NCI-H1930 (cell line): ENCODE measurements at regions not wholly inside any gene's neighbourhood (a gene's known extent, or its start where the extent isn't known, plus 50 kb on each side); places are given as distances from the start of the nearest gene placed in this dataset.
"Not testable (repeated sequence)": the region's sequence is repeated elsewhere in the genome, so short reads cannot be mapped to it uniquely, and the experiment has no call there.

Source experiments
- DNase-seq, 2 experiments: peaks; one replicate each; lab custom pipeline; 2025; lab: John Stamatoyannopoulos, UW

DNA sequence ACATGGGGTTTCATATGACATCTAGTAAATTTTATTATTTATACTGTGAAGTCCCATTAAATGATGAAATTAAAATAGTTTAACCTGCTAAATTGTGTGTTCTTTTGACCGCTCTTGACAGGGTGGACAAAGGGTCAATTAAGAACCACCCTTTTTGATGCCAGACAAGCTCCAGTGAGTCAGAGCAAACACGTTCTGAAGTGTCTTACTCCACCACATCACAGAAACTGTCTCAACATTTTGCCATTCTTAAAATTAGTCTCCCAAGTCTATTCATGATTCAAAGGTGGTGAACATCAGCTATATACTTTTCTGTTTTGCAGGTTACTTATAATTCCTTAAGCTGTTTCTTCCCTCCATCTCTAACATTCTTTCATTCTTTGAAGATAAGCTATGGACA is 142.1 kb downstream of the SPATA31A6 start:
- DNase-seq = not testable (repeated sequence)

DNA sequence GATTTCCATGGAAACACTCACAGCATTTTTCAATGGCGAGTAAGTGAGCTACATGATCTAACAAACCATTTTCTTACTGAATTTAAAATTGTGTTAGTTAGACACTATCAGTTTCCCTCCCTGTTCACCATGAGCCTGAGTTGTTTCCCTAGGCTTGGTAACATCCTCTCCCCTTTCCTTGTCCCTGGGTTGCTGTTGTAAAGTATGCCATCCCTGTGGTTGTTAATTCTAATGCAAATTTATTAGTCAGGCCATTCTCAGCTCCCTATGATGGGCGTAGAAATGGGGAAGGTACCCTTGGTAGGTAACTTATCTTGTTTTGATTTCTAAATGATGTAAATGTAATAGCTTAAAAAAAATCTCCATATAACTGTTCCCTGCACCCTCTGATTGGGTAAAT is 143.0 kb downstream of the SPATA31A6 start:
- not testable (repeated sequence) for DNase-seq

DNA sequence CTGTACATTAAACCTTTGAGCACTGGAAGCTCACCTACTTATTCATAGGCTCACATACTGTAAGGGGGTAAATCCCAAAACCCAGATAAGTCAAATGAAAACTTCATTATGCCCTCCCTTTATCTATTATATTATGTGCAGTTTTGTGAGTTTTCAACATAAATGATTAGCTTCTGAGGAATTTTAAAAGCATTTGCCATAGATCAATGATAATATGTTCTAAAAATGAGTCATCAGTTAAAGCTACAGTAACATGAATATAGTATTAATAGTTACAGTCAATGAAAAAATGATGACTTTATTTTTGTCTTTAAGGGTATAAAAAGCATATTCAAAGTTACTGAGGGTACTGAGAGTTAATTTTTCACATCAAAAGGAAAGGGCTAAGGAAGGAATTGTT is 151.9 kb downstream of the SPATA31A6 start:
- DNase-seq = not testable (repeated sequence)

DNA sequence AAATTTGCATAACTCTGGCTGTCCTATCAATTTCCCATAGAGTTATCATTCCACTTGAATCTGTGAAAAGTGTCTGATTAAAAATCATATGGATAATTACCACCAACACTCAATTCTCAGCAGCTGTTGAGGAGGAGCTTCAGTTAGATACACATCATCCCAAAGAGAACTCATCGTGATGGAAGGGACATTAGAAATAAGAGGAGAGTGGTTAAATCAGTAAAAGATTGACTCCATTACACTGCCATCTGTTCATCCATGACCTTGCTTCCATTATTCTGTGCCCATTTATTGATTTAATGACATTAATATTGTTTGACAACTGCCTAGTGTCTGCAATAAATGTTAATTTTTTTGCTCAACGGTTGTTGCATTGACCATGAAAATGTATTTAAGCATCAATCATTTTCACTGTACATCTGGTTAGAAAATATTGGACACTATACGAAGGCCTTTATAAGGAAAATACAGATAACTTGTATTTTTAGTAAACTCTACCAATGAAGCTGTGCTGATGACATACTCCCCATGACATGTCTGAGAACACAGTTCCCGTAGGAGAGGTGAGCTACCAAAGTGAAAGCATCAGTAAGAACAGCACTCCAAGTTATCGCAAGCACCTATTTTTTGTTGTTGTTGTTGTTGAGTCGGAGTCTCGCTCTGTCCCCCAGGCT is 152.7 kb downstream of the SPATA31A6 start:
- not testable (repeated sequence) for DNase-seq

DNA sequence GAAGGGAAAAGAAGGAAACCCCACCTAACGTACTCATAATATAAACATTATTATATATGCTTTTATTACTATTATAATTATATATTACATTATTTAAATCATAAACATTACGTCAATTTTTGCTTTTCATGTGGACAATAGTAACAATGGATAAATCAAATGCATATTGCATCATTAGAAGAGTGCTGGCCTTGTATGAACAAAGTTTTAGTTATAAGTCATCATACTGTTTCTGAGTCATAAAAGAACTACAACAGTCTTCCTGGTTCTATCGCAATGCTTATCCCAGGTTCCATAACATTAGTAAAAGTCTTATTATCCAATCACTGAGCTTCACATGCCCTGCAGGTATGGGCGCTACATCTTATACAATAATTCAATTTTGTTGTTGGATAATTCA is 154.8 kb downstream of the SPATA31A6 start:
- not testable (repeated sequence) for DNase-seq

DNA sequence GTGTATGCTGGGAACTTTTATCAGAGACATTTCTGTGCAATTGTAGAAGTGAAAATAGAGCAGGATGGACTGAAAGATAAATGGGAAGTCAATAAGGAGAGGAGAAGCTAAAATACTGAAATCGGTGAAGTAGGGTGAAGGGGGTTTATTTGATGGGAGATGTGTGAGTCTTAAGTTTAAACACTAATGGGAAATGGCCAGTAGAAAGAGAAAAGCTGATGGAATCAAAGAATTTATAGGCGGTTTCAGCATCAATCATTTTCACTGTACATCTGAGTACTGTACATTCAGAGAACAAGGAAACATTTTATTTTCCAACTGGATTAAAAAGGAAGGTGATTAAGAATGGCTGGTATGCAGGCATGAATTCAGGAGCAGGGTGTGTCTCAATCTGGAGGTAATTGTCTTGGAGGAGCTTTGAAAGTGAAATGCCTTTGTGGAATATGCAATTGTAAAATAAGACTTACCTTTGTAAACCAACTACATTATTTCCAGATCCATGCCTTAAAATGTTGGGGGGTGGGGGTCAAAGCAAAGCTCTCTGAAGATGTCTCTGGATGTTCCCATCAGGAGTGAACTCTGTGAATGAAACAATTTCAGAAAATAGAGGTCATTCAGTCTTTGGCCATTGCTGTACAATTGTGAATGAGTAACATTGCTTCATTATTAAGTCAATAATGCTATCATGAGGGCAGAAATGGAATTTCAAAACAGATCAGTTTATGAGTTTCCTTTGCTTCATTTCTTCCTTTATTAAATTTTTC is 156.4 kb downstream of the SPATA31A6 start:
- not testable (repeated sequence) for DNase-seq

DNA sequence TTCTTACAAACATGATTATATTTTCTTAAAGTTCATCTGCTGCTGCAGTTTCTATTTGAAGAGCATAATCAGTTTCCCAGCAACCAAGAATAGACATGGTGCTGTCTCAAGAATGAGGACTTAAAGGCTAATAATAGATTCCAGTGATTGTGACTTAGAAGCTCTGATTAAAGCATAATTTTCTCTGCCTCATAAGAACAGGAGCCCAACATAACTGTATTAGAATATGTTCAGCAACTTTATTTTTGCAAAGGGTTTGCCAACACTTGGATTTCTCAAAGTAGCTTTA is 156.9 kb downstream of the SPATA31A6 start:
- not testable (repeated sequence) for DNase-seq

DNA sequence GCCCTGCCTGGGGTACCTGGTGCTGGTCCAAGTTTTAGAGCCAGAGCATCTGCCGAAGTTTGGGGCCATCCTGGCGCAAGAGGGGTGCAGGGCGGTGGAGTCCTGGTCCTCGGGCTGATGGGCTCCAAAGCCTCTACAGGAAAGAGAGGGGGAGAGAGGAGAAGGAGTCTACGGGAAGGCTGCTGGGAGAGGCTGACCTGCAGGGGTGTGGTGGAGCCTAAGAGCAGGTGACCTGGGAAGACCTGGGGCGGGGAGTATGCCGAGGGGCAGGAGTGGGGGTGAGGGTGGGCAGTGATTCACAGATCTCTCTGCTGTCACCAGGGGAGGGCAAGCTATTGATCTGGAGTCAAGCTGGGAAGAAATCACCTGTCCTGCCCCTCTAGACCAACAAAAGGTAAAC is 158.4 kb downstream of the SPATA31A6 start:
- not testable (repeated sequence) for DNase-seq

DNA sequence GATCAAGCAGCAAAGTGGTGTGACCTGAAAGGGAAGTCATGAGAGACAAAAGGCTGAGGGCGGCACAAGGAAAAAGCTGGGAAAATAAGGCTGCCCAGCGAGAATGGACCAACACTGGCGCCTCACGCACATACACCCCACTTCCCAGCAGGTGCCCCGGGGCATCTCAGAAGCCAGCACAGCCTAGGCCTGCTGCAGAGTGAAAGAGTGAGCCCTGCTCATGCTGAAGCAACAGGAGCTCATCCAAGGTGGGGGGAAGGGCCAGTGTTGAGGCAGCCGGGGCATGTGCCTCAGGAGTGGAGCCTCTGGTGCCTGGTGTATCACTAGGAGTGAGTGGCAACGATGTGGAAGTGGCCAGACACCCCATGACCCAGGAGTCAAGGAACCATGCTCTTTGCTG is 158.8 kb downstream of the SPATA31A6 start:
- not testable (repeated sequence) for DNase-seq

DNA sequence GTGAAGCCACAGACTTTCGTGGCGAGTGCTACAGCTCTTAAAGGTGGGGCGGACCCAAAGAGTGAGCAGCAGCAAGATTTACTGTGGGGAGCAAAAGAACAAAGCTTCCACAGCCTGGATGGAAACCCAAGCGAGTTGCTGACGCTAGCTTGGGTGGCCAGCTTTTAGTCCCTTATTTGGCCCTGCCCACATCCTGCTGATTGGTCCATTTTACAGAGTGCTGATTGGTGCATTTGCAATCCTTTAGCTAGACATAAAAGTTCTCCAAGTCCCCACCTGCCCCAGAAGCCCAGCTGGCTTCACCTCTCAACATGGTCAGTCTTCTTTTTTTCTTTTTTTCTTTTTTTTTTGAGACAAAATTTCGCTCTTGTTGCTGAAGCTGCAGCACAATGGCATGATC is 161.0 kb downstream of the SPATA31A6 start:
- not testable (repeated sequence) for DNase-seq

DNA sequence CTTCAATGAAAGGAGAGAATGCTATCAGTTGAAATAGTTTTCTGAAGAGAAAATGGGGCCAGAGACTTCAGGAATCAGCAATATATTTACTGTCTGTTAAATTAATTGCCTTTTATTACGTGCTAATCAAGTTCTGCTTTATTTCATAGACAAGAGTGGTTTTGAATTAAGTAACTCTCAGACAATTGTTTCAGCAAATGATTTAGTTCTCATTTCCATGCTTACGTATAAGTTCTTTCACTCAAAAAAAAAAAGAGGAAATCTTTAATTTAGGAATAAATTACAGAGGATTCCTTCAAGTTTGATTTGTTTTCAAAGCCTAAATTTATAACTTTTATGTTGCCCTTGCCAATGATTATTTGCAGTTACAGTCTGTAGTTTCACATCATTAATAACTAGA is 163.5 kb downstream of the SPATA31A6 start:
- not testable (repeated sequence) for DNase-seq

DNA sequence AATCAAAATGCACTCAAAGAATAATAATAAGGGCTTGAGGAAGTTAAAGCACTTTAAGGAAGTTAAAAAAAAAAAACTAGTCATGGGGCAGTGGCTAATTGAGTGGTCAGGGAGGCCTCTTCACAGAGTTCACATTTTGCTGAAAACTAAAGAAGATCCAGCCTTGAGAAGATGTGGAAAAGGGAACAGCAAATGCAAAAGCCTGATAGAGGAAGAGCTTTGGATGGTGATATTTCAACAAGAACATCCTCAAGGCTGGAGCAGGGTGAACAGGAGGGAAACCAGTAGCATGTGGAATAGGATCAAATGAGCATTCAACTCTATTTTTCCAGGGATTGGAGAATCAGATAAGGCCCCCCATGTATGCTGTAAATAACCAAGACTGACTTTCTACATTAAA is 165.7 kb downstream of the SPATA31A6 start:
- DNase-seq = not testable (repeated sequence)

DNA sequence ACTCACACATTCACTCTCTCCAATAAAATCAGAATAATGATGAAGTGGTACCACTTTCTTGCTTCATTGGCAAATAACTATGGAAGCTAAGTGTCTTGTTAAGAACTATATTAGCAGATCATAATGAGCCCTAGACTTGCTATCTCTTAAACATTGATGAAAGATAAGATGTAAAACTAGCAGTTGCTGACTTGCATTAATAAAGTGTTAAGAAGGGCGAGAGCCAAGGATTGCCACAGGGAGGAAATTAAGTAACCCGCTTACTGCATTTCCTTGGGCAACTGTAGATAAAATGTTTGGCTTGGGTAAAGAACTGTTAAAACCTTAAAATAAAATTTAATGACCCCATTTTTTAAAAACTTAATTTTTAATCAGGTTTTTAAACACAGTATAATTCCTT is 167.0 kb downstream of the SPATA31A6 start:
- DNase-seq = not testable (repeated sequence)

DNA sequence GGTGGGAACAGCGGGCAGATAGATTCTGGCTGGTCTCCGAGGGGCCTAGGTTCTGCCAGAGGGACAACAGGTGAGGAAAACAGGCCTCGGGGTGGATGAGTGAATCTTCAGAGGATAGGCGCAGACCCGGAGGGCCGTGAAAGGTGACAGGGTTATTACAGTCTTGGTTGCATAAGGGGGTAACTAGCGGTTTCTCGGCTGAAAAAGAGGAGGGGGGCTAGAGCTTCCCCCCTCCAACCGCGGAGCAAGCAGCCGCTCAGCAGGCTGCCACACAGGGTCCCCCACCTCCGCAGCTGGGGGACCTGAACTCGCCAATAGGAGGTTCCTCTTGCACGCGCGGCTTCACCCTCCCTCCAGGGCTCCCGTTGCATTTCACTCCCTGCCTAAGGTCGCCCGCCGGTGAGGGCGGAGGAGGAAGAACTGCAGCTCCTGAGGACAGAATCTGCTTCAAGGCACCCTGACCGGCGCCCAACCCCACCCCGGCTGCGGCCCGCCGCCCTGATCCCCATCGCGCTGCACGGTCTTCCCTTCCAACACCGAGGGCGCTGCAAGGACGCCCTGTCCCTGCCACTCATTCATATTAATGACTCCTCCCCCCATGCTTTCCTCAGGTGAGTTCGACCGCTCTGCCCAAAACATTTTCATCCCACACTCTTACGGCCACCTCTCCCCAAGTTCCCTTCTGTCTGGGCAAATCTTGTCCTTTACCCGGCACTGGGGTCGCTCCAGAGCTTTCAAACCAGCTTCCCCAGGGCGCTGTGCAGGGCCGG is 174.3 kb downstream of the SPATA31A6 start:
- not testable (repeated sequence) for DNase-seq

DNA sequence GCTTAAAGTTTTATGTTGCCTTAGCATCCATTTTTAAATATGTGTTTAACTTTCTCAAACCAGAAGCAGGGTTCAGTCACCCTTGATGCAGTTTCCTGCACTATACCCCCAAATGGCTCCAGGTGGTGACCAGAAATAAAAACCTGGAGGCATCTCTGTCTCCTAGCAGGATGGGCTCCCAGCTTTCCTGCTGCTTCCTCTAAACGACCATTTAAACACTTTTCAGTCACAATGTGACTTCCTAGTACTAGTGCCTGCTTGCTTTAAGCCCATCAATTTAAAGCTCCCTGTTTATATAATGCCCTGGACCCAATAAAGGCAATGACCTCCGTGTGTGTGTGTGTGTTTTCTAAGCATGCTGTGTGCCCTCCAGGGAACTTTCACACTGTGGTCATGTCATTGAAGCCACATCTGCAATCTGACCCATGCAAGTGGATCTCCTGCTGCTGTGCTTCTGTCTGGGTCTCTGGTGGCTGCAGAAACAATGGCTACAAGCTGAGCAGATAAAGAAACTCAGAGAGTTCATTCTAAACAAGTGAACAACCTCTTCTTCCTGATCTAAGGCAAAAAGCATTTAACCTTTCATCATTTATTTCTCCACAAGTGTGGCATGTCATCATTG is 175.3 kb downstream of the SPATA31A6 start:
- DNase-seq = not testable (repeated sequence)

DNA sequence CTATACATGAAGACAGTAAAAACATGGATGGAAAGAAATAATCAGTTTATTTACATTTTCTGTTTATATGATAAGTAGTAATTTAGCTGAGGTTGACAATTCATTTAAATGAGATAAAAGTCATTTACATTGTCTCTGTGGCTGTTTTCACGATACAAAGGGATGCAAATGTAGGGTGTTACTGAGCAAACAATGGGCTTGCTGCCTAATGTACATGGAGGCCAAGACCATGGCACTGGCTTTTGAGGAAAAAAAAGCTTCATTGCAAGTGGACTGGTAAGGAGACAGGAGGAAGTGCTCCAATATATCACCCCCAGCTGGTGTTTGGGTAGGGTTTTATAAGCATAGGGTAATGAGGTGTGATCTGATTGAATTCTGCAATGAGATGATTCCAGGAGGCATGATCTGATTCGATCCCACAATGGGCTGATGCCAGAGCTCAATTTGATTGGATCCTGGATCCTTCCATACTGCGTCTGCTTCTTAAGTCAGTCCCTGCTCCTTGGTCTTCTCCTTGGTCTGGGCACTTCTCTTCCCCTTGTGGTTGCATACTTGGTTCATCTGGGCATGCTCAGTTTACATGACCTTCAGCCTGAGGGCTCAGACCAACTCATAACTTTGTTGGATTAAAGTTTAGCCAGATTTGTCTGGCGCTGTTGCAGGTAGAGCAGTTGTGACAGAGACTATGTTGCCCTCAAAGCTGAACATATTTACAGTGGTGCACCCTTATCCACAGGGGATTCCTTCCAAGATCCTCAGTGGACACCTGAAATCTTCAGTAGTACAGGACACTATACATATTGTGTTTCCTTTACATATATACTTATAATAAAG is 181.2 kb downstream of the SPATA31A6 start:
- not testable (repeated sequence) for DNase-seq

DNA sequence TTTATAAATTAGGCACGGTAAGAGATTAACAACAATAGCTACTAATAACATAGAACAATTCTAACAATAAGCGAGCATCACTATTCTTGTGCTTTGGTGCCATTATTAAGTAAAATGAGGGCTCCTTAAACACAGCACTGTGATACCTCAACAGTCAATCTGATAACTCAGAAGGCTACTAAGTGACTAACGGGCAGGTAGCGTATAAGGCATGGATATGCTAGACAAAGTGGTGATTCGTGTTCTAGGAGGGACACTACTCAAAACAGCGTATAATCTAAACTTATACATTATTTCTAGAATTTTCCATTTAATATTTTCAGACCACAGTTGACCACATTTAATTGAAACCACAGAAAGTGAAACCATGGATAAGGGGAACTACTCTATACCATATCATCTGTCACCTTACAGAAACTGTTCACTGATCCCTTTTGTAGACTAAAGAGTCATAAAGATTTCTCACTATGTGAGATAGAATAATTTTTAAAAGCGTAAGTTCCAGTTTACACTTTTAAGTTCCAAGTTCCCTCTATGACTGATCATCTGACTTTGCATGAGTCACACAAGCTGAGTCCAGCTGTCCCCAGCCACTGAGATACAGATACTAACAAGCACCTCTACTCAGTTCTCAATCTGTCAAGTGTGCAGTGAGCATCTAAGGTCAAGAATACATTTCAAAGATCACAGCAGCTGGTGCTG is 181.9 kb downstream of the SPATA31A6 start:
- not testable (repeated sequence) for DNase-seq

DNA sequence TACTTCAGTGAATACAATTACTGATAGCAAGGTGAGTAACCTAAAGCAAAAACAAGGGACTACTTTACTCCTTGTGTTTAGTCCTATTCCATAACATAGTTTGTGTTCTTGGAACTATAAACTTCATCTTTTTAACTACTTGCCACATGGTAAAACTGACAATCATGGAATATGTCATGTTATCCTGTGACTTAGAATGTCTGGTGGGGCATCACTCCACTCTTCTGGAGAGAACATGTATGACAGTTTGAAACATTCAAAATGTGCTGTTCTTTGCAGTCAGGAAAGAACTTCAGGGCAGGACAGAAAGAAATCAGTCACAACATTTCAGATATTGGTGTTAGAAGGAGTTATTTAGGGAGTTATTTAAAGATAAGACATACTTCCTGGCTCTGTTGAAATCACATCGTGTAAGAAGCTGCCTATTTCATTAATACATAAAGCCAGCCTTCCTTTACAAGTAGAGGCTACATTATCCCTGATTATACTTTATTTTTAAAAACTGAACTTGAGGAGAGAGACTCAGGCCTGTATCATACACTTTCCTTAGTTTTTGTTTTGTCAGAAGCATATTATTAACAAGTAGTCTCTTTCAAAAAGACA is 184.9 kb downstream of the SPATA31A6 start:
- not testable (repeated sequence) for DNase-seq

DNA sequence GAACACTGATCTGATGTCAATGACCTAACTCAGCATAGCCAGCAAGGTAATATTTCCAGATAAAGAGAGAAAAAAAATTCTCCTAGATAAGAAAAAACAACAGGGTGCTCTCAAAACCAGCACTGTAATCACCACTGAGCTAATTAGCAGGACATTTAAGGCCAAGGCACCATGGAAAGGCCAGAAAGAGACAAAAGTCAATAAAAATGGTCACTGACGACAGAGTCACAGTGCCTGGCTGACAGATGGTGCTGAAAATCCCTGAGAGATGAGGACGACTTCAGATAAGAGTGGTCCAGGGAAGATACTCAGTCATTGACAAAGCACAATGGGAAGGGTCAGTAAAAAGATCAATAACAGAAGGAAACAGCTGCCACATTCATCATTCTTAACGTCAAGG is 186.7 kb downstream of the SPATA31A6 start:
- not testable (repeated sequence) for DNase-seq

DNA sequence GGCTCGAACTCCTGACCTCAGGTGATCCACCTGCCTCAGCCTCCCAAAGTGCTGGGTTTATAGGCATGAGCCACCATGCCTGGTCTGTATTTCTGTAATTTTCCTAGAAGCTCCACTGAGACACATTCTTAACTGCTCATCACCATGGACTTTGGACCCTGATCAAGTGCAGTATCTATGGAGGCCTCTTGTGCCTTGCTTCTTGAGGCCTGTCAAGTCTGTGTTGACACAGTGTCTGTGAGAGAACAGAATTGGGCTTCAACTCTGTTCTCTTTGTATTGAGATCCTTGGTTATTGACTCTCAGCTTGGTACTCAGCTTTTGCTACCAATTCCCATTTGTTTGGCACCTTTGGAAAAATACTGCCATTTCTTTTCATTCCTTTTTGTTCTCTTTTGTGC is 188.0 kb downstream of the SPATA31A6 start:
- not testable (repeated sequence) for DNase-seq
